H1 (cell line): ENCODE measurements at regions not wholly inside any gene's neighbourhood (a gene's known extent, or its start where the extent isn't known, plus 50 kb on each side); places are given as distances from the start of the nearest gene placed in this dataset.
A peak's percentile ranks its signal among the peaks of the same experiment; 100 is the strongest.

Experiments used
- CTCF ChIA-PET: fragments of 300-600 bp; sonication (Branson Sonifier 250); formaldehyde crosslinking; loops from one replicate; lab custom pipeline; 2021; ENCODE audit not compliant: partially characterized antibody; lab: Charles Lee
- POLR2A ChIA-PET: fragments of 300-600 bp; sonication (Branson Sonifier 250); formaldehyde crosslinking; loops from one replicate; lab custom pipeline; 2021; ENCODE audit warnings: inconsistent platforms; ENCODE audit not compliant: partially characterized antibody; lab: Charles Lee
- DNase-seq, 2 experiments: peaks; one replicate each; pipeline versions ENCODE4 v3.0.0 to v3.0.0-alpha.2; 2010 to 2022; ENCODE audit warnings: low spot score in 2 of 2, low read depth in 1 of 2, mixed read lengths in 1 of 2
- FAIRE-seq: peaks from 2 replicates; lab custom pipeline; 2011; peaks lifted over from hg19 to GRCh38; lab: Jason Lieb, UNC
- H2AFZ ChIP-seq: 2 replicates; pipeline ENCODE4 v1.8.1; 2012; ENCODE audit warnings: low read length, inconsistent platforms
- H2AK5ac ChIP-seq: 2 replicates; pipeline ENCODE4 v1.6.1; 2013; ENCODE audit warnings: low read depth, low read length
- H2BK120ac ChIP-seq: replicated peaks from 2 replicates; pipeline ENCODE3; 2013; ENCODE audit warnings: low read depth, low read length, inconsistent platforms
- H2BK12ac ChIP-seq: 2 replicates; pipeline ENCODE4 v1.6.1; 2013; ENCODE audit warnings: low read depth, low read length
- H2BK15ac ChIP-seq: 2 replicates; pipeline ENCODE4 v1.6.1; 2013; ENCODE audit warnings: low read length
- H2BK20ac ChIP-seq: 2 replicates; pipeline ENCODE4 v1.6.1; 2013; ENCODE audit warnings: low read length
- H2BK5ac ChIP-seq: 2 replicates; pipeline ENCODE4 v1.6.1; 2013; ENCODE audit warnings: low read depth, low read length
- H3K14ac ChIP-seq: 2 replicates; pipeline ENCODE4 v1.6.1; 2013; ENCODE audit warnings: inconsistent platforms; ENCODE audit not compliant: insufficient read length
- H3K18ac ChIP-seq: 2 replicates; pipeline ENCODE4 v1.6.1; 2013; ENCODE audit warnings: low read length; ENCODE audit errors: extremely low read depth
- H3K23ac ChIP-seq: 2 replicates; pipeline ENCODE4 v1.6.1; 2013; ENCODE audit warnings: inconsistent platforms; ENCODE audit not compliant: insufficient read length
- H3K23me2 ChIP-seq: 2 replicates; pipeline ENCODE4 v1.6.1; 2013; ENCODE audit warnings: low read depth, low read length
- H3K27ac ChIP-seq: 2 replicates; pipeline ENCODE4 v1.6.1; 2011; ENCODE audit warnings: low read depth, low read length, inconsistent platforms
- H3K27me3 ChIP-seq, 4 experiments: replicated peaks in 1 of 4; 1 replicate in 1 of 4; 2 replicates in 3 of 4; pipeline versions ENCODE4 v1.6.1 to v1.8.1; 2011 to 2013; ENCODE audit warnings: low read length in 3 of 4, mild to moderate bottlenecking in 3 of 4, inconsistent platforms in 2 of 4, mixed read lengths in 2 of 4, moderate library complexity in 1 of 4; ENCODE audit not compliant: control insufficient read depth in 3 of 4, insufficient read depth in 3 of 4; ENCODE audit errors: extremely low read depth in 1 of 4
- H3K36me3 ChIP-seq, 4 experiments: 2 replicates each; pipeline versions ENCODE4 v1.6.1 to v1.8.1; 2011 to 2013; ENCODE audit warnings: mild to moderate bottlenecking in 4 of 4, low read length in 3 of 4, moderate library complexity in 2 of 4, control low read depth in 1 of 4, inconsistent platforms in 1 of 4; ENCODE audit not compliant: insufficient read depth in 4 of 4, control insufficient read depth in 2 of 4
- H3K4ac ChIP-seq: replicated peaks from 2 replicates; pipeline ENCODE3; 2013; ENCODE audit warnings: low read length, low read depth, mixed read lengths, inconsistent platforms; ENCODE audit not compliant: insufficient read length
- H3K4me1 ChIP-seq, 4 experiments: replicated peaks in 1 of 4; 1 replicate in 1 of 4; 2 replicates in 3 of 4; pipeline versions ENCODE4 v1.6.1 to v1.8.1; 2011 to 2013; ENCODE audit warnings: low read length in 3 of 4, inconsistent platforms in 2 of 4, mixed read lengths in 1 of 4; ENCODE audit not compliant: insufficient read depth in 4 of 4, control insufficient read depth in 3 of 4
- H3K4me2 ChIP-seq, 2 experiments: 2 replicates each; pipeline versions ENCODE4 v1.6.1 to v1.8.1; 2011 to 2013; ENCODE audit warnings: low read depth in 2 of 2, low read length in 2 of 2, control low read depth in 1 of 2, inconsistent platforms in 1 of 2, mild to moderate bottlenecking in 1 of 2; ENCODE audit not compliant: insufficient read depth in 1 of 2
- H3K4me3 ChIP-seq, 4 experiments: fragments of 200-600, 300-600 bp in 1 of 4; sonication (generic), shearing (Covaris generic), sonication (Bioruptor Twin) in 1 of 4; 2 replicates each; pipeline versions ENCODE4 v1.5.1 to v1.8.1; 2011 to 2016; ENCODE audit warnings: low read length in 4 of 4, low read depth in 3 of 4, control low read depth in 2 of 4, inconsistent platforms in 2 of 4, mild to moderate bottlenecking in 2 of 4, mixed read lengths in 1 of 4, moderate library complexity in 1 of 4; ENCODE audit not compliant: insufficient read depth in 2 of 4; ENCODE audit errors: extremely low read depth in 1 of 4
- H3K56ac ChIP-seq: replicated peaks from 2 replicates; pipeline ENCODE3; 2013; ENCODE audit warnings: low read depth, mild to moderate bottlenecking, mixed read lengths, low read length, inconsistent platforms; ENCODE audit not compliant: insufficient read length
- H3K79me1 ChIP-seq: 2 replicates; pipeline ENCODE4 v1.6.1; 2013; ENCODE audit warnings: low read depth, low read length, control low read depth
- H3K79me2 ChIP-seq, 2 experiments: 2 replicates each; pipeline versions ENCODE4 v1.6.1 to v1.8.1; 2012 to 2013; ENCODE audit warnings: low read length in 2 of 2, mild to moderate bottlenecking in 2 of 2, inconsistent platforms in 1 of 2; ENCODE audit not compliant: insufficient read depth in 2 of 2, control insufficient read depth in 1 of 2
- H3K9ac ChIP-seq, 4 experiments: replicated peaks in 1 of 4; 1 replicate in 1 of 4; 2 replicates in 3 of 4; pipeline versions ENCODE4 v1.6.1 to v1.8.1; 2011 to 2013; ENCODE audit warnings: low read depth in 3 of 4, low read length in 3 of 4, control low read depth in 2 of 4, mild to moderate bottlenecking in 2 of 4, moderate library complexity in 2 of 4, inconsistent platforms in 1 of 4; ENCODE audit errors: extremely low read depth in 1 of 4
- H3K9me3 ChIP-seq, 2 experiments: 2 replicates each; pipeline versions ENCODE4 v1.6.1 to v1.8.1; 2012 to 2013; ENCODE audit warnings: mild to moderate bottlenecking in 2 of 2, moderate library complexity in 2 of 2, control low read depth in 1 of 2, inconsistent platforms in 1 of 2, low read depth in 1 of 2, low read length in 1 of 2, mixed read lengths in 1 of 2; ENCODE audit not compliant: insufficient read depth in 2 of 2
- H4K20me1 ChIP-seq, 2 experiments: replicated peaks in 1 of 2; 2 replicates each; pipeline versions ENCODE3 to v1.8.1; 2011 to 2013; ENCODE audit warnings: inconsistent platforms in 2 of 2, low read length in 2 of 2, mild to moderate bottlenecking in 1 of 2; ENCODE audit not compliant: insufficient read depth in 2 of 2, control insufficient read depth in 1 of 2
- H4K5ac ChIP-seq: 2 replicates; pipeline ENCODE4 v1.6.1; 2013; ENCODE audit warnings: low read length, low read depth, mixed read lengths, inconsistent platforms; ENCODE audit not compliant: insufficient read length
- H4K8ac ChIP-seq: 2 replicates; pipeline ENCODE4 v1.8.0; 2013; ENCODE audit warnings: mild to moderate bottlenecking, moderate library complexity, low read length, inconsistent platforms; ENCODE audit not compliant: insufficient read depth; ENCODE audit errors: extremely low read depth
- H4K91ac ChIP-seq: replicated peaks from 2 replicates; pipeline ENCODE3; 2013; ENCODE audit warnings: low read length, mixed read lengths, inconsistent platforms; ENCODE audit not compliant: insufficient read length
- HDAC2 ChIP-seq, 2 experiments: fragments of 300-600 bp in 1 of 2; sonication (generic) in 1 of 2; IDR thresholded peaks; 2 replicates each; pipeline ENCODE4 v1.6.1; 2011 to 2012; ENCODE audit warnings: low read depth in 2 of 2, low read length in 2 of 2, mild to moderate bottlenecking in 2 of 2, moderate library complexity in 2 of 2, borderline replicate concordance in 1 of 2, inconsistent platforms in 1 of 2
- RAD21 ChIP-seq, 2 experiments: IDR thresholded peaks in 1 of 2; conservative IDR thresholded peaks in 1 of 2; 2 replicates each; pipeline ENCODE4 v1.6.1; 2011; ENCODE audit warnings: low read depth in 2 of 2, low read length in 2 of 2, improper control_type of control experiment in 1 of 2, inconsistent platforms in 1 of 2, mild to moderate bottlenecking in 1 of 2, moderate library complexity in 1 of 2
- SP2 ChIP-seq: IDR thresholded peaks from 2 replicates; pipeline ENCODE4 v1.6.1; 2012; ENCODE audit warnings: mild to moderate bottlenecking, low read length, inconsistent platforms
- YY1 ChIP-seq: IDR thresholded peaks from 2 replicates; pipeline ENCODE4 v1.6.1; 2011; ENCODE audit warnings: low read depth, mild to moderate bottlenecking, low read length
- WGBS, 2 experiments: shearing (Covaris generic) in 1 of 2; methylation state at CpG; one replicate each; pipeline versions ENCODE4 v1.1.6 to v1.1.7; 2013 to 2015; ENCODE audit warnings: low lambda C conversion rate in 2 of 2, mixed read lengths in 2 of 2, inconsistent platforms in 1 of 2, low coverage in 1 of 2, missing lambda C conversion rate in 1 of 2; ENCODE audit not compliant: insufficient replicate concordance in 2 of 2, insufficient coverage in 1 of 2, insufficient read length in 1 of 2; ENCODE audit errors: extremely low coverage in 1 of 2, missing lambda C conversion rate in 1 of 2; 5-methylcytosine and 5-hydroxymethylcytosine counted together

- H3K27ac ChIP-seq = no peak overlapping the region
- H3K36me3 ChIP-seq = no peaks in the 10 kb centered on the region
- H3K18ac ChIP-seq = no peak overlapping the region
- H3K4ac ChIP-seq = no peak overlapping the region
- H2BK12ac ChIP-seq = no peak overlapping the region
- H3K27me3 ChIP-seq = no peaks in the 10 kb centered on the region
- DNase-seq = no peak
- no peaks in the 10 kb centered on the region for H3K79me2 ChIP-seq
- H4K20me1 ChIP-seq = no peaks in the 10 kb centered on the region
- no peak for FAIRE-seq
- H2BK120ac ChIP-seq = no peak overlapping the region
- no peak overlapping the region for H2BK5ac ChIP-seq
- ChIA-PET POLR2A (interaction anchor here (1.7 kb wide), 1 partner anchor 12 kb away, joined by 4 read pairs; no protein-coding TSS in a partner anchor), CTCF (interaction anchor here (1.6 kb wide), 1 partner anchor 11 kb away, joined by 4 read pairs; no protein-coding TSS in a partner anchor)
- no peak overlapping the region for H4K5ac ChIP-seq
- 86% methylated on average over 3 of the region's 3 CpGs; no CpG with 5 or more reads in 1 of the 2 experiments for WGBS, 2 experiments
- no peaks in the 10 kb centered on the region for H3K79me1 ChIP-seq
- H2AFZ ChIP-seq = peak overlapping the region; percentile 69; the same call in 1 of the 2 replicates
- no peak overlapping the region; the same call in 1 of the 2 replicates for H2BK15ac ChIP-seq
- no peak overlapping the region for H3K4me3 ChIP-seq
- H3K14ac ChIP-seq = no peak overlapping the region
- H3K23ac ChIP-seq = no peak overlapping the region
- no peak overlapping the region for H4K8ac ChIP-seq
- no peak overlapping the region for H3K9ac ChIP-seq
- peaks cover 0 to 5% (median 4%) of the 10 kb centered on the region in 4 experiments; a peak in 3 of 7 replicates for H3K4me1 ChIP-seq
- H4K91ac ChIP-seq = no peak overlapping the region
- no peak overlapping the region for H3K56ac ChIP-seq
- TF ChIP-seq HDAC2 (IDR thresholded peaks at IDR 0.05; ENCODE audit: borderline replicate concordance in 1 of 2, low read depth in 2 of 2, low read length in 2 of 2) = no peak
- peak in 1 of 2 experiments; percentile 13; a peak in 2 of 4 replicates for TF ChIP-seq RAD21 (IDR thresholded peaks at IDR 0.05 in 1 of 2, conservative IDR thresholded peaks at IDR 0.05 in 1 of 2; ENCODE audit: low read depth in 2 of 2, low read length in 2 of 2)
- TF ChIP-seq SP2 = no peak
- TF ChIP-seq YY1 = peak; percentile 62; the same call in 1 of the 2 replicates
- 0 out of 4 replicates have a peak overlapping the region, but pooled peaks of 1 of the 2 experiments have one; percentile 34 for H3K4me2 ChIP-seq
- no peaks in the 10 kb centered on the region for H3K9me3 ChIP-seq
- no peaks in the 10 kb centered on the region for H3K23me2 ChIP-seq
- no peak overlapping the region for H2BK20ac ChIP-seq
- H2AK5ac ChIP-seq = no peak overlapping the region
Measured at GRCh38 chr6:111949546-111949945, 76.3 kb upstream of the FYN start.
